Endothelial cell of umbilical vein (primary cell): ENCODE measurements at regions not wholly inside any gene's neighbourhood (a gene's known extent, or its start where the extent isn't known, plus 50 kb on each side); places are given as distances from the start of the nearest gene placed in this dataset.

Source experiments
- CTCF ChIP-seq, 2 donors: IDR thresholded peaks; 1 replicate in 1 of 2; 2 replicates in 1 of 2; pipeline ENCODE4 v1.5.1; 2011; ENCODE audit warnings: low read length in 2 of 2, mild to moderate bottlenecking in 2 of 2, moderate library complexity in 2 of 2, control low read depth in 1 of 2, inconsistent platforms in 1 of 2, low read depth in 1 of 2; ENCODE audit not compliant: insufficient read depth in 1 of 2; ENCODE audit errors: extremely low read depth in 1 of 2
- EZH2 ChIP-seq: IDR thresholded peaks from 2 replicates; pipeline ENCODE4 v1.6.1; 2012; ENCODE audit warnings: borderline replicate concordance, low read depth, mild to moderate bottlenecking, moderate library complexity, low read length, inconsistent platforms; ENCODE audit not compliant: severe bottlenecking
- MYC ChIP-seq: IDR thresholded peaks from one replicate; pipeline ENCODE4 v1.6.1; 2011; ENCODE audit warnings: mild to moderate bottlenecking, low read depth, low read length
- POLR2A ChIP-seq: IDR thresholded peaks from 2 replicates; pipeline ENCODE4 v1.6.1; 2012; ENCODE audit warnings: low read depth, mild to moderate bottlenecking, control low read depth, low read length

GRCh38 chr20:48019940-48020339 lies 234.7 kb upstream of the SULF2 start:
- TF ChIP-seq POLR2A (no peak), CTCF (IDR thresholded peaks at IDR 0.05; ENCODE audit: extremely low read depth in 1 of 2, insufficient read depth in 1 of 2, low read depth in 1 of 2, low read length in 2 of 2) (no peak), MYC (no peak), EZH2 (no peak)
